H9 (cell line): ENCODE measurements at regions not wholly inside any gene's neighbourhood (a gene's known extent, or its start where the extent isn't known, plus 50 kb on each side); places are given as distances from the start of the nearest gene placed in this dataset.
A peak's percentile ranks its signal among the peaks of the same experiment; 100 is the strongest.

Source experiments
- DNase-seq: peaks from one replicate; pipeline ENCODE4 v3.0.0-alpha.2; 2017
- H2AFZ ChIP-seq: one replicate; pipeline ENCODE4 v1.6.1; 2013; ENCODE audit warnings: mild to moderate bottlenecking, low read length, control low read depth, moderate library complexity
- H2AK5ac ChIP-seq: 2 replicates; pipeline ENCODE4 v1.6.1; 2013; ENCODE audit warnings: low read length, control low read depth, mixed read lengths; ENCODE audit not compliant: insufficient read length
- H2BK120ac ChIP-seq: one replicate; pipeline ENCODE4 v1.6.1; 2013; ENCODE audit warnings: low read depth, mild to moderate bottlenecking, low read length, control low read depth, inconsistent platforms; ENCODE audit not compliant: poor library complexity, severe bottlenecking
- H2BK12ac ChIP-seq: 2 replicates; pipeline ENCODE4 v1.6.1; 2013; ENCODE audit warnings: low read length, control low read depth, mixed read lengths, low read depth; ENCODE audit not compliant: insufficient read length
- H2BK15ac ChIP-seq: 2 replicates; pipeline ENCODE4 v1.6.1; 2013; ENCODE audit warnings: low read depth, low read length, control low read depth
- H2BK20ac ChIP-seq: one replicate; pipeline ENCODE4 v1.6.1; 2013; ENCODE audit warnings: low read depth, mild to moderate bottlenecking, low read length, control low read depth, inconsistent platforms; ENCODE audit not compliant: poor library complexity, severe bottlenecking
- H2BK5ac ChIP-seq: 2 replicates; pipeline ENCODE4 v1.6.1; 2013; ENCODE audit warnings: low read length, control low read depth, mixed read lengths; ENCODE audit not compliant: insufficient read length
- H3K14ac ChIP-seq: 2 replicates; pipeline ENCODE4 v1.6.1; 2013; ENCODE audit warnings: low read length, control low read depth; ENCODE audit not compliant: insufficient read depth
- H3K18ac ChIP-seq: 2 replicates; pipeline ENCODE4 v1.6.1; 2013; ENCODE audit warnings: low read depth, mild to moderate bottlenecking, mixed read lengths, low read length, control low read depth; ENCODE audit not compliant: insufficient read length
- H3K23ac ChIP-seq: 2 replicates; pipeline ENCODE4 v1.6.1; 2013; ENCODE audit warnings: low read length, control low read depth, mixed read lengths, low read depth; ENCODE audit not compliant: insufficient read length
- H3K23me2 ChIP-seq: 2 replicates; pipeline ENCODE4 v1.6.1; 2013; ENCODE audit warnings: low read depth, mild to moderate bottlenecking, mixed read lengths, low read length, control low read depth; ENCODE audit not compliant: insufficient read length, poor library complexity, severe bottlenecking
- H3K27ac ChIP-seq: 2 replicates; pipeline ENCODE4 v1.5.1; 2013; ENCODE audit warnings: low read length, control low read depth, mixed read lengths, low read depth; ENCODE audit not compliant: insufficient read length
- H3K27me3 ChIP-seq: 2 replicates; pipeline ENCODE4 v1.6.1; 2013; ENCODE audit warnings: low read length, control low read depth, inconsistent platforms; ENCODE audit not compliant: insufficient read depth
- H3K4ac ChIP-seq: 2 replicates; pipeline ENCODE4 v1.6.1; 2013; ENCODE audit warnings: low read depth, mild to moderate bottlenecking, control low read depth, inconsistent platforms, low read length, moderate library complexity
- H3K4me1 ChIP-seq: 2 replicates; pipeline ENCODE4 v1.6.1; 2013; ENCODE audit warnings: low read length, control low read depth, inconsistent platforms; ENCODE audit not compliant: insufficient read depth
- H3K4me2 ChIP-seq: 2 replicates; pipeline ENCODE4 v1.6.1; 2013; ENCODE audit warnings: low read length, control low read depth, mixed read lengths; ENCODE audit not compliant: insufficient read length, insufficient read depth
- H3K56ac ChIP-seq: 2 replicates; pipeline ENCODE4 v1.6.1; 2013; ENCODE audit warnings: low read depth, mild to moderate bottlenecking, mixed read lengths, low read length, control low read depth; ENCODE audit not compliant: insufficient read length
- H3K79me1 ChIP-seq: 2 replicates; pipeline ENCODE4 v1.6.1; 2013; ENCODE audit warnings: low read depth, mild to moderate bottlenecking, moderate library complexity, low read length, control low read depth, inconsistent platforms; ENCODE audit not compliant: insufficient read depth, poor library complexity, severe bottlenecking
- H3K79me2 ChIP-seq: 2 replicates; pipeline ENCODE4 v1.6.1; 2013; ENCODE audit warnings: low read length, control low read depth, inconsistent platforms; ENCODE audit not compliant: insufficient read depth
- H3K9ac ChIP-seq: 2 replicates; pipeline ENCODE4 v1.6.1; 2013; ENCODE audit warnings: low read length, control low read depth, mixed read lengths; ENCODE audit not compliant: insufficient read length; ENCODE audit errors: extremely low read depth
- H3K9me3 ChIP-seq: one replicate; pipeline ENCODE4 v1.6.1; 2013; ENCODE audit warnings: low read depth, low read length, inconsistent platforms; ENCODE audit not compliant: control insufficient read depth
- H3T11ph ChIP-seq: one replicate; pipeline ENCODE4 v1.6.1; 2013; ENCODE audit warnings: mild to moderate bottlenecking, low read length, control low read depth, inconsistent platforms
- H4K20me1 ChIP-seq: one replicate; pipeline ENCODE4 v1.6.1; 2013; ENCODE audit not compliant: control insufficient read depth, insufficient read length, insufficient read depth
- H4K5ac ChIP-seq: 2 replicates; pipeline ENCODE4 v1.6.1; 2013; ENCODE audit warnings: low read depth, mild to moderate bottlenecking, mixed read lengths, low read length, control low read depth; ENCODE audit not compliant: insufficient read length
- H4K8ac ChIP-seq: replicated peaks from 2 replicates; pipeline ENCODE4 v1.6.1; 2013; ENCODE audit warnings: low read length, control low read depth, mixed read lengths, low read depth; ENCODE audit not compliant: insufficient read length
- H4K91ac ChIP-seq: 2 replicates; pipeline ENCODE4 v1.6.1; 2013; ENCODE audit warnings: low read depth, mild to moderate bottlenecking, moderate library complexity, mixed read lengths, low read length, control low read depth; ENCODE audit not compliant: insufficient read length
- H3K27ac Mint-ChIP-seq, 3 experiments: 2 replicates in 2 of 3; 3 replicates in 1 of 3; pipeline ENCODE4 v1.8.0; 2020 to 2021; ENCODE audit warnings: mixed read lengths in 3 of 3, mild to moderate bottlenecking in 1 of 3, moderate library complexity in 1 of 3
- H3K27me3 Mint-ChIP-seq: 2 replicates; pipeline ENCODE4 v1.8.0; 2021; ENCODE audit warnings: low read depth, mild to moderate bottlenecking, moderate library complexity, mixed read lengths
- H3K36me3 Mint-ChIP-seq, 3 experiments: 2 replicates in 2 of 3; 3 replicates in 1 of 3; pipeline ENCODE4 v1.8.0; 2020 to 2021; ENCODE audit warnings: low read depth in 3 of 3, mixed read lengths in 3 of 3; ENCODE audit not compliant: insufficient read depth in 1 of 3
- H3K4me1 Mint-ChIP-seq, 2 experiments: 2 replicates each; pipeline ENCODE4 v1.8.0; 2020; ENCODE audit warnings: mixed read lengths in 2 of 2
- H3K4me3 Mint-ChIP-seq, 2 experiments: 2 replicates in 1 of 2; 3 replicates in 1 of 2; pipeline ENCODE4 v1.8.0; 2020 to 2021; ENCODE audit warnings: mild to moderate bottlenecking in 2 of 2, mixed read lengths in 2 of 2, moderate library complexity in 1 of 2
- H3K9me3 Mint-ChIP-seq, 2 experiments: 2 replicates in 1 of 2; 3 replicates in 1 of 2; pipeline ENCODE4 v1.8.0; 2020; ENCODE audit warnings: mild to moderate bottlenecking in 2 of 2, mixed read lengths in 2 of 2, moderate library complexity in 1 of 2
- WGBS: extraction: QIAGEN DNeasy Blood & Tissue Kit; methylation state at CpG from one replicate; pipeline ENCODE4 v1.1.7; 2013; ENCODE audit warnings: missing lambda C conversion rate, low lambda C conversion rate, mixed read lengths; ENCODE audit not compliant: insufficient read length; ENCODE audit errors: extremely low coverage; 5-methylcytosine and 5-hydroxymethylcytosine counted together
- TF ChIP-seq, protein P1 (sequence below): fragments of 200-600 bp; sonication (generic); conservative IDR thresholded peaks from 3 replicates; pipeline ENCODE4 v1.8.0; 2021; ENCODE audit warnings: antibody characterized with exemption, mild to moderate bottlenecking

- Histone ChIP-seq H3K79me1 (no peaks in the 10 kb centered on the region), H3K23ac (no peak overlapping the region), H3K9ac (no peak overlapping the region), H2BK20ac (no peak overlapping the region), H2AK5ac (no peak overlapping the region), H2BK12ac (no peak overlapping the region), H2AFZ (no peak overlapping the region), H2BK120ac (no peak overlapping the region), H2BK15ac (no peak overlapping the region), H2BK5ac (no peak overlapping the region), H4K5ac (no peak overlapping the region), H3T11ph (no peak overlapping the region), H3K27me3 (no peaks in the 10 kb centered on the region), H4K8ac (no peak overlapping the region), H3K18ac (no peak overlapping the region), H3K4ac (no peak overlapping the region), H4K91ac (no peak overlapping the region), H3K14ac (no peak overlapping the region), H4K20me1 (no peaks in the 10 kb centered on the region), H3K4me1 (no peaks in the 10 kb centered on the region), H3K27ac (no peak overlapping the region), H3K4me2 (no peak overlapping the region), H3K9me3 (no peaks in the 10 kb centered on the region), H3K23me2 (no peaks in the 10 kb centered on the region), H3K56ac (no peak overlapping the region), H3K79me2 (no peaks in the 10 kb centered on the region)
- no peaks in the 10 kb centered on the region; a peak in 1 of 7 replicates for H3K36me3 Mint-ChIP-seq
- TF ChIP-seq, protein P1, sequence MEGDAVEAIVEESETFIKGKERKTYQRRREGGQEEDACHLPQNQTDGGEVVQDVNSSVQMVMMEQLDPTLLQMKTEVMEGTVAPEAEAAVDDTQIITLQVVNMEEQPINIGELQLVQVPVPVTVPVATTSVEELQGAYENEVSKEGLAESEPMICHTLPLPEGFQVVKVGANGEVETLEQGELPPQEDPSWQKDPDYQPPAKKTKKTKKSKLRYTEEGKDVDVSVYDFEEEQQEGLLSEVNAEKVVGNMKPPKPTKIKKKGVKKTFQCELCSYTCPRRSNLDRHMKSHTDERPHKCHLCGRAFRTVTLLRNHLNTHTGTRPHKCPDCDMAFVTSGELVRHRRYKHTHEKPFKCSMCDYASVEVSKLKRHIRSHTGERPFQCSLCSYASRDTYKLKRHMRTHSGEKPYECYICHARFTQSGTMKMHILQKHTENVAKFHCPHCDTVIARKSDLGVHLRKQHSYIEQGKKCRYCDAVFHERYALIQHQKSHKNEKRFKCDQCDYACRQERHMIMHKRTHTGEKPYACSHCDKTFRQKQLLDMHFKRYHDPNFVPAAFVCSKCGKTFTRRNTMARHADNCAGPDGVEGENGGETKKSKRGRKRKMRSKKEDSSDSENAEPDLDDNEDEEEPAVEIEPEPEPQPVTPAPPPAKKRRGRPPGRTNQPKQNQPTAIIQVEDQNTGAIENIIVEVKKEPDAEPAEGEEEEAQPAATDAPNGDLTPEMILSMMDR = 0 out of 3 replicates have a peak, but pooled peaks have one; percentile 20
- WGBS = no CpG with 5 or more reads among the region's 1 CpG
- H3K27me3 Mint-ChIP-seq = no peaks in the 10 kb centered on the region
- H3K4me1 Mint-ChIP-seq = no peaks in the 10 kb centered on the region
- no peak overlapping the region for H3K4me3 Mint-ChIP-seq
- H3K27ac Mint-ChIP-seq = no peak overlapping the region
- peaks cover 0 to 4% of the 10 kb centered on the region in 2 experiments; a peak in 2 of 5 replicates for H3K9me3 Mint-ChIP-seq
- no peak for DNase-seq
These were observed 56.0 kb upstream of the RELL1 start for GRCh38 chr4:37742149-37742548.
